ENCODE measurements at regions not wholly inside any gene's neighbourhood (a gene's known extent, or its start where the extent isn't known, plus 50 kb on each side); places are given as distances from the start of the nearest gene placed in this dataset.

DNA sequence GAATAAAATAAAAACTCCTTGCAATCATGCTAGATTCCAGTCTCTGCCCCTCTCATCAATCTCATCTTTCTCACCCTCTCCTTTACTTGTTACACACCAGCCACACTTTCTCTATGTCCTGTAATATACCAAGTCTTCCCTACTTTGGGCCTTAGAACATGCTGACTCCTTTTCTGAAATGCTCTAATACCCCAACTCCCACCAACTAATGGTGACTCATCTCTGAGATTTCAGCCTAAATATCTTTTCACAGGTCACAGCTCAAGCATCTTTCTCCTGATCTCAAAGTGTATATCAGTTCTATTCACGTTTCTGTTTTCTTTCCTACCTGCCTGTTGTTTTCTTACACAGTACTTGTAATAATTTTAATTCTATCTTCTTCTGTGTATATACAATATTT, 378.9 kb upstream of the PRICKLE1 start:
- intact Hi-C loops (cut with DNase I): no loop called here
- no peak for DNase-seq
- TF ChIP-seq POLR2AphosphoS5 (IDR thresholded peaks at IDR 0.05) (no peak), POLR2A (IDR thresholded peaks at IDR 0.05) (no peak), EP300 (IDR thresholded peaks at IDR 0.05) (no peak)
- TF ChIP-seq, protein P1, sequence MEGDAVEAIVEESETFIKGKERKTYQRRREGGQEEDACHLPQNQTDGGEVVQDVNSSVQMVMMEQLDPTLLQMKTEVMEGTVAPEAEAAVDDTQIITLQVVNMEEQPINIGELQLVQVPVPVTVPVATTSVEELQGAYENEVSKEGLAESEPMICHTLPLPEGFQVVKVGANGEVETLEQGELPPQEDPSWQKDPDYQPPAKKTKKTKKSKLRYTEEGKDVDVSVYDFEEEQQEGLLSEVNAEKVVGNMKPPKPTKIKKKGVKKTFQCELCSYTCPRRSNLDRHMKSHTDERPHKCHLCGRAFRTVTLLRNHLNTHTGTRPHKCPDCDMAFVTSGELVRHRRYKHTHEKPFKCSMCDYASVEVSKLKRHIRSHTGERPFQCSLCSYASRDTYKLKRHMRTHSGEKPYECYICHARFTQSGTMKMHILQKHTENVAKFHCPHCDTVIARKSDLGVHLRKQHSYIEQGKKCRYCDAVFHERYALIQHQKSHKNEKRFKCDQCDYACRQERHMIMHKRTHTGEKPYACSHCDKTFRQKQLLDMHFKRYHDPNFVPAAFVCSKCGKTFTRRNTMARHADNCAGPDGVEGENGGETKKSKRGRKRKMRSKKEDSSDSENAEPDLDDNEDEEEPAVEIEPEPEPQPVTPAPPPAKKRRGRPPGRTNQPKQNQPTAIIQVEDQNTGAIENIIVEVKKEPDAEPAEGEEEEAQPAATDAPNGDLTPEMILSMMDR (IDR thresholded peaks at IDR 0.05): no peak
- no peaks in the 10 kb centered on the region for H3K27me3 ChIP-seq
- H3K27ac ChIP-seq: no peak overlapping the region
- no peaks in the 10 kb centered on the region for H3K4me1 ChIP-seq
- WGBS, 2 donors: 36 to 65% methylated on average over 1 of the region's 1 CpG
- no peaks in the 10 kb centered on the region for H3K36me3 ChIP-seq
- H3K9me3 ChIP-seq: no peaks in the 10 kb centered on the region
- no peak overlapping the region for H3K4me3 ChIP-seq

DNA sequence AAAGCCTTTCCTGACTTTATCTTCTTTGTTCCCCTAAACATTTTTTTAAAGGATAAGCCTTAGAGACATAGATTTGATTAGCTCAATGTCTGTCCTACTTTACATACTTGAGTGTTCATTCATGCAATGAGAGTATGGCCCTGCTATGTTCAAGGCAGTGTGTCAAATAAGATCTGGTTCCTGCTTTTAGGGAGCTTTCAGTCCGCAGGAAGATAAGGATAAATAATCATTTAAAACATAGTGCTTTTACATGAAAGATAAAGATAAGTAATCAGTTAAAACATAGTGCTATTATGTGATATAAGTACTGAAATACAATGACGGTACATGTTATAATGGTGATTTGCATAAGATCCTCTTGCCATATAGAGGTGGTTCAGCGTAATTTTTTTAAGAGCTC, 378.3 kb upstream of the PRICKLE1 start:
- no peaks in the 10 kb centered on the region for H3K27me3 ChIP-seq
- H3K4me3 ChIP-seq: no peak overlapping the region
- TF ChIP-seq EP300 (IDR thresholded peaks at IDR 0.05) (no peak), POLR2AphosphoS5 (IDR thresholded peaks at IDR 0.05) (no peak), POLR2A (IDR thresholded peaks at IDR 0.05) (no peak)
- TF ChIP-seq, protein P1 (IDR thresholded peaks at IDR 0.05): no peak
- H3K9me3 ChIP-seq: no peaks in the 10 kb centered on the region
- no peaks in the 10 kb centered on the region for H3K4me1 ChIP-seq
- H3K36me3 ChIP-seq: no peaks in the 10 kb centered on the region
- 70 to 84% methylated on average over 3 of the region's 3 CpGs for WGBS, 2 donors
- intact Hi-C loops (cut with DNase I): no loop called here
- no peak for DNase-seq
- H3K27ac ChIP-seq: no peak overlapping the region

DNA sequence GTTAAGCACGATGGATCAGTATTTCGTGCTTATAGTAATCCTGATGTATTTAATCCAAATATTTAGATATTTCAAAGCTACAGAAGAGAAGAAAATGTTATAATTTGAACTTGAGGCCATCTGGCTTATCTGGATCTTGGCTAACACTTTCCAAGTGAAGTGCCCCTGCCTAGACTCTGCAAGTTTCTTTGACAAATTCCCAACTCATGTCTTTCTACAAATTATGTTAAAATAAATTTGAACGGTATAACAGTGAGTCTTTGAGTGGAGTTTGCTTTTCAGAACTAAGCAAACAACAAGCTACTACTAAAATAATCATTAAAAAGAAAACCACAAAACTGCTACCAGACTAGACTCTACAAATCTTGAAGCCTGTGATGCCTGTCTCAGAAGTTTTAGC, 374.4 kb upstream of the PRICKLE1 start:
- intact Hi-C loops (cut with DNase I): no loop called here
- Histone ChIP-seq H3K27me3 (no peaks in the 10 kb centered on the region), H3K9me3 (no peaks in the 10 kb centered on the region), H3K4me1 (no peaks in the 10 kb centered on the region), H3K4me3 (no peak overlapping the region), H3K27ac (no peak overlapping the region), H3K36me3 (no peaks in the 10 kb centered on the region)
- WGBS, 2 donors: 46 to 69% methylated on average over 3 of the region's 3 CpGs
- no peak for DNase-seq
- TF ChIP-seq EP300 (IDR thresholded peaks at IDR 0.05) (no peak), POLR2AphosphoS5 (IDR thresholded peaks at IDR 0.05) (no peak), POLR2A (IDR thresholded peaks at IDR 0.05) (no peak)
- TF ChIP-seq, protein P1 (IDR thresholded peaks at IDR 0.05): no peak

DNA sequence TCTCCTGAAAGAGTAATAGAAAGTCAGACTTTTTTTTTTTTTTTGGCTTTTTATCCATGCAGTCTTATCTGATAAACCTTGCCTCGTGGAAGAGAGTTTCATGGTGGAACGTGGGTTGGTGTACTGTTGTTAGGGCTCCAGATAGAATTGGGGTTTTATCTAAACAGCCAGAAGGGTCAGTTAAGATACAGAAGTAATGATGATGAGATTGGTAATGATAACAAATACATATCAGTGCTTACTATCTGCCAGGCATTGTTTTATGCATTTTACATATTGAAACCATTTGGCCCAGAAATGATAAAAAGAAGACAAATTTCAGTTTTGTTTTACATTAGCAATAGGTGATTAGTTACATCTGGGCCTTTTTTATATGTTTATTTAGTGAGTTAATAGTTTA, 372.8 kb upstream of the PRICKLE1 start:
- Histone ChIP-seq H3K36me3 (no peaks in the 10 kb centered on the region), H3K9me3 (no peaks in the 10 kb centered on the region), H3K4me3 (no peak overlapping the region), H3K4me1 (no peaks in the 10 kb centered on the region), H3K27me3 (no peaks in the 10 kb centered on the region), H3K27ac (no peak overlapping the region)
- no peak for DNase-seq
- WGBS, 2 donors: 44 to 72% methylated on average over 2 of the region's 2 CpGs
- TF ChIP-seq, protein P1 (IDR thresholded peaks at IDR 0.05): no peak
- no peak for TF ChIP-seq POLR2A (IDR thresholded peaks at IDR 0.05)
- TF ChIP-seq EP300 (IDR thresholded peaks at IDR 0.05): no peak
- TF ChIP-seq POLR2AphosphoS5 (IDR thresholded peaks at IDR 0.05): no peak
- intact Hi-C loops (cut with DNase I): no loop called here

DNA sequence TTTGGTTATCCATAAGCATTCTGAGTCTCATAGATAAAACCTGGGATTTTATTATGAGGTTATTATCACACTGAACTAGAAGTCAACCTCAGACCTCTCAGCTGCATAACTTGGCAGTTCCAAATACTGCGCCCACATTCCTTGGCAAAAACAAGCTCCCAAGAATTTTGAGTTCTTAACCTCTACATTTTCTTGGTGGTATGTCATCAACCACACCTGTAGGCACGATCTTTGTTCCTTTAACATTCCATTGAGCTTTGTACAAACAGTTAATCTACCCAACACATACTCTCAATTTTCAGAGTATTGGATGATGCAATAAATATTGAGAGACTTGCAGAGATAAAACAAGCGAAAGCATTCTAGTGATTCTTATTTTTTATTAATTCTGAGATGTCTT, 371.8 kb upstream of the PRICKLE1 start:
- intact Hi-C loops (cut with DNase I): no loop called here
- 48 to 74% methylated on average over 3 of the region's 3 CpGs for WGBS, 2 donors
- no peak for TF ChIP-seq EP300 (IDR thresholded peaks at IDR 0.05)
- no peak for TF ChIP-seq POLR2AphosphoS5 (IDR thresholded peaks at IDR 0.05)
- no peak for TF ChIP-seq POLR2A (IDR thresholded peaks at IDR 0.05)
- TF ChIP-seq, protein P1 (IDR thresholded peaks at IDR 0.05): no peak
- H3K4me3 ChIP-seq: no peak overlapping the region
- H3K9me3 ChIP-seq: no peaks in the 10 kb centered on the region
- H3K27ac ChIP-seq: no peak overlapping the region
- H3K36me3 ChIP-seq: no peaks in the 10 kb centered on the region
- DNase-seq: no peak
- no peaks in the 10 kb centered on the region for H3K4me1 ChIP-seq
- H3K27me3 ChIP-seq: no peaks in the 10 kb centered on the region
